GM18861 (cell line): ENCODE measurements at regions not wholly inside any gene's neighbourhood (a gene's known extent, or its start where the extent isn't known, plus 50 kb on each side); places are given as distances from the start of the nearest gene placed in this dataset.
"Not testable (repeated sequence)": the region's sequence is repeated elsewhere in the genome, so short reads cannot be mapped to it uniquely, and the experiment has no call there.

Source experiments
- ATAC-seq: cut with Tn5 transposase; IDR thresholded peaks from one replicate; pipeline ENCODE4 v1.9.1; 2021; ENCODE audit not compliant: unreplicated experiment

DNA sequence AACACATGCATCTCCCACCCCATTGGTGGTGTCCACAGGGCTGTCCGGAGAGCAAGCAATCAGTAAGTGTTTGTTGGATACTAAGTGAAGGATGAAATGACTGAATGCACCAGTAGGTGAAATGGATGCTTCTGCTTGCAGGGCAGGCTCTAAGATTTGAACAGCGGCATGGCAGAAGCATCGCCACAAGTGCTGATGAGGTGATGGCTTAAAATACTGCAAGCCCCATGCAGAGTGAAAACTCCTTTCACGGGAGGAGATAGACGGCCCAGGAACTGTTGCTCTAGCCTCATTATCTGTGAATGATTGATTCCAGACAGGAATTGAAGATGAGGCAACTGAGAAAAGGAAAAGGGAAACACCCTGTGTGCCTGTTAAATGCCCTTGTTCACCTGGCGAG lies 158.9 kb downstream of the LY86 start:
- no peak for ATAC-seq

DNA sequence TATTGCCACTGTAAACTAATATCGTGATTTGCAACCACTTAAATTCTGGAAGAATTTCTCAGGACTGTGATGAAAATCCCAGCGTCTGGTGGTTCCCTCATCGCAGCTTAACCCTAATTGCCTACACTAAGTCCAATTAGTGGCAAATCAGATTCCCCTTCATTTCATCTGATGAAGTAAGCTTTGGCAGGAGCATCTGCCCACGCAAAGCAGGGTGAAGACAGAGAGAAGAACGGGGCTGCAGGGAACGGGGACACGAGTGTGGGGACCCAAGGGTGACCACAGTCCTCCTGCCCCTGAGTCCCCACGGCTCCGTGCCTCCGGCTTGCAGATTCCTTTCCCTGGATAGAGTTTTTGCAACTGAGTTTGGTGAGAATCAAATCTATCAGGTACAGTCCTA lies 159.5 kb downstream of the LY86 start:
- no peak for ATAC-seq

DNA sequence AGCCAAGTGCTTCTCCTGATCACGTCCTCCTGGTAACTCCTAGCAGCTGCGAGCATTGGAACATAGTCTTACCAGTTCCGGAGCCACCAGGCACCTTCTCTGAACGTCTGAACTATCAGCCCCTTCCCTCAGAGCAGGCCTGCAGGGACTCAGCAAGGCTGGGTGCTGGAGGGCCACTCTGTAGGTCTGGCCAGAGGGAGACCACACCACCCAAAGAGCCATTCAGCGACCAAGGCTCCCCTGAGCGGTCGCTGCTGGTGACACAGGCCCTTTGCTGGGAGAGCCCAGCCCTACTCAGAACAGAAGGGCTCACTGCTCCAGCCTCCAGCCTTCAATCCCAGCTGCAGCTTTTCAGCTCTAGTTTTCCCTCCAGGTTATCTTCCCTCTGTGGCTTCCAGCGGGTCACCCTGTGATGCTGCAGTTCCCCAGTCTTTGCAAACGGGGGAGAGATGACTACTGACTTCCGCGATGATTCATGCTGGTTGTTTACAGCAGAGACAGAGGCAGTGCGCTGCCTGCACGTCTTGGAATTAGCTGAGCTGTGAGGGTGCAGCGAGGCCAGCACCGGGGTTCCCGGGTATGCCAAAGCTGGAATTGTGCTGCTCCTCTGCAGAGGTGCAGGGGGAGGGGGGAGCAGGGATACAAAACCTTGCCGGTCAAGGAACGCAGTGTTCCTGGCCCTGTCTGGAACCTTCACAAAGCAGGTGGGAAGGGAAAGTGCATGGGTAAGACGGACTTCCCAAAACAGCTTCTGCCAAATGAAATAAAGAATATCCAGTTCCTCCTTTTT lies 161.4 kb downstream of the LY86 start:
- no peak for ATAC-seq

DNA sequence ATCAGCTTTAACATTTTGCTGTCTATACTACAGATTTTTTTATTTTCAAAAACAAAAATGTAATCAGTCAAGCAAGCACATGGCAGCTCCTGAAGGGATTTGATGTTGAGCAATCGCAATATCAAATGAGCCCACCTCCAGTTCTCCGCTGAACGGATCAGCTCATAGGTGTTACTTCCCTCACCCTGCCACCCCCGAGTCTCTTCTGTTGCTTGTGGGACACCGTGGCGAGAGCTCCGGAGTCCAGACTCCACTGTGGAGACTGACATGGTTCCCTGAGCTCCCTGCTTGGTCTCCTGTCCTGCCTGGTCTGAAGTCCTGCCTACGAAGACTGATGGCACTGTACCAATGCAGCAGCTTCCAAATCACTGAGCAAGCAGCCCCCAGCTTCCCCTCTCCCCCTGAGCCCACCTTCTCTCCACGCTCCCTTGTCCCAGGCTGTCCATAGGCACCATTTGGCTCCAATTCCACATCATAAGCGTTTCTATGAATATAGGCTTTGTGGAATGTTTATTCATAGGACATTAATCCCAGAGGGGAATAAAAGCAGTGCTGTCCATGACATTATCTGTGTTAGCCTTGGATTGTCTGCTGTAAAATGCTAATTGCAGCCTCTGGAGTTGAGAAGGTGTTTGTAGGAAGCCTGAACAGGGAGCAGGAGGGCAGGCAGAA lies 162.2 kb downstream of the LY86 start:
- ATAC-seq, result no peak

DNA sequence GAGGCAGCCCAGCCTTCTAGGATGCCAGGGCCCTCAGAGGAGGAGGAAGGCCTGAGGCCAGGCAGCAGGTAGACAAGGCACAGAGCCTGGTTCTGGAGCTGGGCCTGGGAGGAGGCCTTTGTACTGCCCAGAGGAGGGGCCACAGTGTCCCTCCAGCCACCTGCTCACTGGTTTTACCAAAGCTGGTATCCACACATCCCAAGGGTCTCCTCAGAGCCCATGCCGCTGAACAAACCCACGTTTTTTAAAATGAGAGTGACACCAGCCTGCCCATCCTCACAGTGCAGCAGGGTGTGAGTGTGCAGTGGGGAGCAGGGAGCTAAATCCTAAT lies 162.7 kb downstream of the LY86 start:
- no peak for ATAC-seq

DNA sequence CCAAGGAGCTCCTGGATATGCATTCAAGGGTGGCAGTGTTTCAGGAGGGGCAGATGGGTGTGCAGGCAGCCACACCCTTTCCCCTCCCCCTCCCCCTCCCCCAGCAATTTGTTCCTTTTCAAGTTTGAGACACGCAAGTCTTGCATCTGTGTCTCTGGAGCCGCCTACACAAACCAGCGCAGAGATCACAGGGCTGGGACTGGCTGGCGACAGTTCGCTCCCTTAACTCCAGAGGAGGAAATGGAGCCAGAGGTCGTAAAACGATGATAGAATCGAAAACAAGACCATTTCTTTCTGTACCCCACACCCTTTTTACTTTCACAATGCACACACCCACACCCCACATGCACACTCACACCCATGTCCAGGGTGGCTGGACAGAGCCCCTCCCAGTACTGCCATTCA lies 163.1 kb downstream of the LY86 start:
- no peak for ATAC-seq

DNA sequence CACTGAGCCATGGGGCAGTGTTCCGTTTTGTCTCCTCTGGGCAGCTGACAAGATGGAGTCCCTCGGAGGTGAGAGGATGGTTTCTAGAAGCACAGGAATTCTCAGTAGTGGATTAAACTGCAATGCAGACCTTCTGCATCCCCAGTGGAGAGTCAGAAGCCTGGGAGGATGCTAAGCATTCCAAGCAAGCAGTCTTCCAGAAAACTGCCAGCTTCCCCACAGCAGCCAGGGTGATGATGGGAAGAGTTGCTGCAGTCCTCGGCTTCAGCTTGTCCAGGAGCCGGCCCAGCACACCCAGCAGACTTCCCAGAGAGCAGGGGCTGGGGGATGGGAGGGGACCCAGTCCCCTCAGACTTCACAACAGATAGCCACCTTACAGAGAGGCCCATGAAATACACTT lies 163.6 kb downstream of the LY86 start:
- ATAC-seq, result no peak

DNA sequence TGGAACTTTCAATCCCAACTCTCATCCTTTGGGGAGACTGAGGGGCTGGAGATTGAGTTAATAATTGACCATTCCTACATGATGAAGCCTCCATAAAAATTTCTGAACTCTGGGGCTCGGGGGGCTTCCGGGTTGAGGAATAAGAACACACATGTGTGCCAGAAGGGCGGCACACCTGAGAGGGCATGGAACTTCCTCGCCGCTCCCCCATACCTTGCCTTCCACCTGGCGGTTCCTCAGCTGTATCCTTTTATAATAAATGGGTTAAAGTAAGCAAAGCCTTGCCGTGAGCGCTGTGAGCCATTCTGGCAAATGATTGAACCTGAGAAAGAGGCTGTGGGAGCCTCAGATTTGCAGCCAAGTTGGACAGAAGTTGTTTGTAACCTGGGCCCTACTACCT lies 164.8 kb downstream of the LY86 start:
- ATAC-seq, result no peak

DNA sequence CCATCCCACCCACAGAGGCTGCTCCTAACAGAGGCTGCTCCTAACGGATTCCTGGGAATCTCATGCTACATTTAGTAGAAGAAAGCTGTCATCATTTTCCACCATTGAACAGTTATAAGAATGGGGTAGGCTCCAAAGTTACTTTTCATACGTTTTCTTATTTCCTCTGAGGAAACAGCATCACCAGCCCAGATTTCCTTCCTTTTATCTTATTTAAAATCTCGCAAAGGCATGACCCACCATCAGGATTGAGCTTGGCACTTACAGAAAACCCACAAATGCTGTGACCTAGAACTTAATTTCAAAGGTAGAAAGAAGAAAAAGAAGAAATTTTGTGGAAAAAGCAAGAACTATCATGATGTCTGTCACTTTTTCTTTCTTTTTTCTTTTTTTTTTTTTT lies 168.0 kb downstream of the LY86 start:
- ATAC-seq, result no peak

DNA sequence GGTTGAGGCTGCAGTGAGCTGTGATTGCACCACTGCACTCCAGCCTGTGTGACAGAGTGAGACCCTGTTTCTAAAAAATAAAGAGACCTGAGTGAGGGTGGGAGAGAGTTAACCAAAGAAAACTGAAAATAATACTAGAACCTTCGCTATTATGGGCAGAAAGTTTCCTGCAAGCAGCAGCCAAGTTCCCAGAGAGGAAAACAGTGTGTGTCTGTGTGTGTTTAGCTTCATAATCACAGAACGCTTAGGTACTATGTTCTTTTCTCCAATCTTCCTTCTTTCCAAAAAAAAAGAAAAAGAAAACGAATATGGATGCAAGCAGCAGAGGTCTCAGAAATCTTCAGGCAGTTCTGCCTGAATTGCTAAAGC lies 170.0 kb downstream of the LY86 start:
- no peak for ATAC-seq

DNA sequence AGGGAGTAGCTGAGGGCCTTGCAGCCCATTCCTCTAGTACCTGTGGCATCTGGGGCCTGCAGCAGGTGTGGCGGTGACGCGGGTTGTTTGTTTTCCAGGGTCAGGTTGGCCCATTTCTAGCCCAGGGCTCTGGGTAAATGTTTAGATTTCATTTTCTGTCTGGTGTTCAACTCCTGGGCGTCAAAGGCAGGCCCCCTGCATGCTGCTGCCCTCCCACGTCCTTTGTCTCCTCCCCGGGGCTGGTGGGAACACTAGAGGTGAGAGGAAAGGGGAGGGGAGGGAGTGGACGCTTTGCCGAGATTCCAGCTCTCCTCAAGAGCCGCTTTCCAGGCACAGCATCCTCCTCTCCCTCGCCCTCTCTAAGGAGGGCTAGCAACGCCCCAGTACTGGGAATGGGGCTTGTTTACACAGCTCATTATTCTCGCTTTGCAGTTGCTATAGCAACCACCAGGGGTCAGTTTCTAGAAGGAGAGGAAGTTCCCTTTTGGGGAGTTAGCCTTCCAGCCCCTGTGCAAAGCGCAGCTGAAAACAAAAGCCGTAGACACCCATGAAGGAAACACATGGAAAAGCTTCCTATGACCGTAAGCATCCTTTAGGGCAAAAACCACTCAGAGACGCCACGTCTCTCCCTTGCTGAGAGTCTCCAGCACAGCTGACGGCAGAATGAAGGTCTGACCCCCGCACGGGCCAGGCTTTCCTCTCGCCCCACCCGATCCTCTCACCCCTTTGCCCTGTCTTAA lies 170.6 kb downstream of the LY86 start:
- ATAC-seq, result peak; percentile 84

DNA sequence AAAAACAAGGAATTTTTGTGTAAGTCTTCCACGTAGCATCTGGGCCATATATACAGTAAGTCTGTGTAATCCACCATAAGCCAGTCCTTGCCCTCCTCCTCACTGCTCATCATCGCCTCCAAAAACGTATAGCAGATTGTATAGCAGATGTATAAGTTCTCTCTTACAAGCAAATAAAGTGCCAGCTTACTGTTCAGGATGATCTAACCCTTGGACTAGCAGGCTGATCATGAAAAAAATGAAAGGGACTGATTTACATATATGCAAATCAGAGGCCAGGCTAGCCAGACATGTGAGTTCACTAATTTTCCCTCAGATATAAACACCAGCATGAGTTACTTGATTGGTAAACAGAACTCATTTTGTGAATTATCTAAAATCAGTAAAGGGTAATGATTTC lies 171.5 kb downstream of the LY86 start:
- no peak for ATAC-seq

DNA sequence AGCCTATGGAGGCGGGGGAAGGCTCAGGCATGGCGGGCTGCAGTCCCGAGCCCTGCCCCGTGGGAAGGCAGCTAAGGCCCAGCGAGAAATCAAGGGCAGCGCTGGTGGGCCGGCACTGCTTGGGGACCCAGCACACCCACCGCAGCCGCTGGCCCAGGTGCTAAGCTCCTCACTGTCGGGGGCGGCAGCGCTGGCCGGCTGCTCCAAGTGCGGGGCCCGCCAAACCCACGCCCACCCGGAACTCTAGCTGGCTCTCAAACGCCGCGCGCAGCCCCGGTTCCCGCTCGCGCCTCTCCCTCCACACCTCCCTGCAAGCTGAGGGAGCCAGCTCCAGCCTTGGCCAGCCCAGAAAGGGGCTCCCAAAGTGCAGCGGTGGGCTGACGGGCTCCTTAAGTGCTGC lies 174.0 kb downstream of the LY86 start:
- ATAC-seq, result not testable (repeated sequence)

DNA sequence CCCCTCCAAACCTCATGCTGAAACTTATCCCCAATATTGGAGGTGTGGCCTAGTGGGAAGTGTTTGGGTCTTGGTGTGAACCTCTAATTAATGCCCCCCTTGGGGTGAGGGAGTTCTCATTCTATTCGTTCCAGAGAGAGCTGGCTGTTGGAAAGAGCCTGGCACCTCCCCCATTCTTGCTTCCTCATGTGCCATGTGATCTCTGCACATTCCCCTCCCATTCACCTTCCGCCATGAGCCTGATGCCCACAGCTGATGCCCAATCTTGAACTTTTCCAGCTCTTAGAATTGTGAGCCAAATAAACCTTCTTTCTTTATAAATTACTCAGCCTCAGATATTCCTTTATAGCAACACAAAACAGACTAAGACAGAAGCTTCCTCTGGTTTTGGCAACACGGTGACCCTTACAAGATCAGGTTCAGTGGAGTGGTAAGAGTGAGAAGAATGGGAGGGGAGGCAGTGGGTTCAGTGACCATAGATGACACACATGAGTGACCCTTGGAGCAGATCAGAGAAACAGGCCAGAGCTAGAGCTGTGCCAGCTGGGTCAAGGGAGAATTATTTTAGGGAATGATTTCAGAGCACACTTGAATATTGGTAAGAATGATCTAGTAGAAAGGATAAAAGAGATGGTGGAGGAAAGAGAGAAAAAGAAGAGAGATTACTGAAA lies 176.4 kb downstream of the LY86 start:
- no peak for ATAC-seq

DNA sequence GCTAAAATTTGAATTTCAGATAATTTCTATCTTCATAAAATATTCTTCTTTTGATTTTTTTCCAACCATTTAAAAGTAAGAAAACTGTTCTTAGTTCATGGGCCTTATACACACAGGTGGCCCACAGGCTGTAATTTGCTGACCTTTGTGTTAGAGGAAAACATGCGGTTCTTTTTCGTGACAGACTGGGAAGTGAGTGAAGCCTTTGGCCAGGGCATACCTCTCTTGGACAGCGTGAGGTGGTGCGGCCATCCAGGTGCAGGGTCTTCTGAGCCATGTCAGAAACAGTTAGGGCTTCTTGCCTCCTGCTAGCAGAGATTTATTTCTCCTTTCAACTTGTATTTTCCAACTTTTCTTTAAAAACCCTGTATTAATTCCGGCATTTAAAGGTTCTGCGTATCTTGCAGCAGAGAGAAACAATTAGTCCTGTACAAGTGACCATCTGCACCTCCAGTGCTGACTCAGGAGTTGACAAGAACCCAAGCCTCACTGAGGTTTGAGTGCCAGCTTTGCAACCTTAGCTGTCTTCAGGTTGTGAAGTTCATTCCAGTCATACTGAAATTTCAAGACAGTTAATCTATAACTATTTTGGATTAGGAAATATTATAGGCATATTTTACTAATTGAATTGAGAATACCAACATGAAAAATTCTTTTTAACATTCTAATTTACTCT lies 177.8 kb downstream of the LY86 start:
- no peak for ATAC-seq

DNA sequence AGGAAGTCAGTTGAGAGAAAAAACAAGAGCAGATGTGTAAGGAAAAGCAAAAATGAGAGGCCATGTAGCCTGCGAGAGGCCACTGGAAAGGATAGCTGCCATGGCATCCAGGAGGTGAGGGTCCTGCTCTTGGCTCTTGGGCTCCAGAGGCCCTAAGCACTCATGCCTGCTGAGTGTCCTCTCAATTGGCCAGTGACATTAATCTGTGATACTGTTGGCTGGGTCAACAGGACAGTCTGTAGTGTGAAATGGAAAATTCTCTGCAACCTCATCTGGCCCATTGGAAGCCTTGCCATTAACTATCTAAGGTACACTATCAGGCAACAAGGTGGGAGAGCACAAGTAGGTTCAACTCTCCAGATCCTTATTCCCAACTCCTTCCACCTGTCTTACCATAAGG lies 180.9 kb downstream of the LY86 start:
- no peak for ATAC-seq

DNA sequence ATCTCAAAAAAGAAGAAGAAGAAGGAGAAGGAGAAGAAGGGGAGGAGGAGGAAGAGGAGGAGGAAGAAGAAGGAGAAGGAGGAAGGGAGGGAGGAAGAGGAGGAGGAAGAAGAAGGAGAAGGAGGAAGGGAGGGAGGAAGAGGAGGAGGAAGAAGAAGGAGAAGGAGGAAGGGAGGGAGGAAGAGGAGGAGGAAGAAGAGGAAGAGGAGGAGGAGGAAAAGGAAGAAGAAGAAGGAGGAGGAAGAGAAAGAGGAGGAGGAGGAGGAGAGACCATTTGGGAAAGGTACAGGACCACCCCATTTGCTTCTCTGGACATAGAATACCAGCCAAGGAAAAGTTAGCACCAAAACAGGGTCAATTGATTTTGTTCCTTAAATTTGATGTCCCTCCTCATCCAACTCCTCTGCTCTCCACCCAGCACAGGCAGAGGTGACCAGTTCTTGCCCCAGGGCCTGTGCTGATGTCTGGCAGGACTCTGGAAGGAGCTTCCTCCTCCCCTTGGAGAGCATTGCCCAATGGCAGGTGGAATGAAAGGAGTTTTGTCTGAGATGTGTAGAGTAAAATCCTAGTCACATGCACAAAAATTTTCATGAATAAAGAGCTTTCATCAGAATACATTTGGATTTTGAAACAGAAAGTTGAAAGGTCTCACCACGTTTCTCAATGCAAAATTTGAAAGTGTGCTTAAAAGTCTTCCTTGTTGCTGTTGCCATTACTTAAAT lies 182.9 kb downstream of the LY86 start:
- no peak for ATAC-seq

DNA sequence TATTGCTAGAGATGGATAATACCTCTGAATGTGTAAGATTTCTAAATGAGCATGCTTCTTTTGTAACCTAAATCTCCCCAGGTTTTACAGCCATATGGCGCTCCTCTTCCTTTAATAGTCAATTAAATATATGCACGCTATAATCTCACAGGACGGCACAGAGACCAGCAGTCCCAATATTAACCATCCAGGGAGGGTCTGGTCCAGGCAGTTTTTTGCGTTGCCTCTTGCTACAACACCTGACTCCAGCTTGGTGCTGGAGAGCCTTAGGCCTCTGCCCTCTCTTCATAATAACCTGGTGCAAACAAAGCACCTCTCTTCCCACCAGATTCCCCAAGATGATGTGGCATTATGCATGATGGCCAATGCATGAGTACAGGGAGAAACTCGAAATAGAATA lies 183.4 kb downstream of the LY86 start:
- ATAC-seq, result no peak

DNA sequence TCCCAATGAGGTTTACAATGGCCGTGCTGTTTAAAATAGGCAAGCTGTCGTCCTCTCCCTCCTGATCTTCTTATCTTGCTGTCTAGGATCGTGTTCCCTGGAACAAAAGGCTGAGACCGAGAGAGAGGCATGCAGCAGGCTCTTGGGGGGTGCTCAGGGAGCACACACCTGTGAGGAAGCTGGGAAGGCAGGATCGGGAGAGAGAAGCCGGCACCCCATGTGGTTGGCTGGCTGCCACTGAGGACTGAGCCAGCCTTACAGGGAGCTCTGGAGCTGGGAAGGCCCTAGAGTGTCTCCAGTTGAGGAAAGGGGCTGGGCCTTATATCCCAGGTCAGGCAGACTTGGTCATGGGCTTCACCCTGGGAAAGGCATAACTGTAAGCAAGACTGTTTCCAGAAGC lies 184.2 kb downstream of the LY86 start:
- ATAC-seq, result no peak

DNA sequence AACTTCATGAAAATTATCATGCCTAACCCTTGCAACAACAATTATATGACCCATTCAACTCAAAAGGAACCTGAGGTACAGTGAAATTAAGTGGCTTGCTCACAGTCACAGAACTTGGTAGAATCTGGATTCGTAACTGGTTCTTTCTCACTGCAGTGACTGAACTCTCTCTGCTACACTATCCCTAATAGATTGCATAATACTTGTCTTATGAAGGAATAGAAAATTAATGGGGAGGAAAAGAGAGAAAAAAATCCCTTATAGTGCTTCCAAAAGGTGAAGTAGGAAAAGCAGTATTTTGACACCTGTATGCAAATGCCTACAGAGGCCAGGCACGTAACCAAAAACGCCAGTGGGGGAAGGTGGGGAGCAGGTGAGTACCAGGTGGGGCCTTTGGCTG lies 186.6 kb downstream of the LY86 start:
- no peak for ATAC-seq

DNA sequence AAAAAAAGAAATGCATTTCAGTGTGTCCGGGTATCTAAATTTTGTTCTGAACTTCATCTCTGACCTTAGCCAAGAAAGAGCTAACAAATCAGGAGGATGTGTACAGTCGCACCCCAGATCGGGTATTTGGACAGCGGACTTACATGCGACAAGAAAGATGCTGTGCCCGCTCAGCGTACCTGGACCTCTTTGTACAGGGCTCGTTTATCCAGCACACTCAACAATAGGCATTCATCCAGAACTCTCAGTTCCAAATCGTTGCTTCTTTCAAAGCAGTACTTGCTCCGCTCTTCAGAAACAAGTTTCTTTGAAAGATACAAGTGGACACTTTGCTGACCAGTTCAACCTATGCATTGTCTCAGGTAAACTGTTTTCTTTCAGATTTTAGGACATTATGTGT lies 191.7 kb downstream of the LY86 start:
- no peak for ATAC-seq
